ENCODE measurements at regions not wholly inside any gene's neighbourhood (a gene's known extent, or its start where the extent isn't known, plus 50 kb on each side); places are given as distances from the start of the nearest gene placed in this dataset.

GRCh38 chr6:44025226-44025625 lies 102.0 kb downstream of the MRPL14 start:
- H3K4me1 ChIP-seq (ENCODE audit: control insufficient read depth in 1 of 2, insufficient read depth in 1 of 2, low read depth in 1 of 2, low read length in 1 of 2) = no peaks in the 10 kb centered on the region
- H3K36me3 ChIP-seq = no peaks in the 10 kb centered on the region
- no peak overlapping the region for H3K27ac ChIP-seq
- no peak overlapping the region for H3K4me3 ChIP-seq (ENCODE audit: low read depth in 1 of 2, low read length in 1 of 2)
- H3K9me3 ChIP-seq = no peaks in the 10 kb centered on the region
- peaks cover 91% of the 10 kb centered on the region for H3K27me3 ChIP-seq
- TF ChIP-seq, protein P1, sequence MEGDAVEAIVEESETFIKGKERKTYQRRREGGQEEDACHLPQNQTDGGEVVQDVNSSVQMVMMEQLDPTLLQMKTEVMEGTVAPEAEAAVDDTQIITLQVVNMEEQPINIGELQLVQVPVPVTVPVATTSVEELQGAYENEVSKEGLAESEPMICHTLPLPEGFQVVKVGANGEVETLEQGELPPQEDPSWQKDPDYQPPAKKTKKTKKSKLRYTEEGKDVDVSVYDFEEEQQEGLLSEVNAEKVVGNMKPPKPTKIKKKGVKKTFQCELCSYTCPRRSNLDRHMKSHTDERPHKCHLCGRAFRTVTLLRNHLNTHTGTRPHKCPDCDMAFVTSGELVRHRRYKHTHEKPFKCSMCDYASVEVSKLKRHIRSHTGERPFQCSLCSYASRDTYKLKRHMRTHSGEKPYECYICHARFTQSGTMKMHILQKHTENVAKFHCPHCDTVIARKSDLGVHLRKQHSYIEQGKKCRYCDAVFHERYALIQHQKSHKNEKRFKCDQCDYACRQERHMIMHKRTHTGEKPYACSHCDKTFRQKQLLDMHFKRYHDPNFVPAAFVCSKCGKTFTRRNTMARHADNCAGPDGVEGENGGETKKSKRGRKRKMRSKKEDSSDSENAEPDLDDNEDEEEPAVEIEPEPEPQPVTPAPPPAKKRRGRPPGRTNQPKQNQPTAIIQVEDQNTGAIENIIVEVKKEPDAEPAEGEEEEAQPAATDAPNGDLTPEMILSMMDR (IDR thresholded peaks at IDR 0.05) = no peak

GRCh38 chr6:44024574-44025219 lies 102.6 kb downstream of the MRPL14 start:
- H3K4me1 ChIP-seq (ENCODE audit: control insufficient read depth in 1 of 2, insufficient read depth in 1 of 2, low read depth in 1 of 2, low read length in 1 of 2) = no peaks in the 10 kb centered on the region
- H3K36me3 ChIP-seq = no peaks in the 10 kb centered on the region
- H3K27me3 ChIP-seq = peaks cover 91% of the 10 kb centered on the region
- TF ChIP-seq, protein P1 (IDR thresholded peaks at IDR 0.05) = no peak
- H3K9me3 ChIP-seq = no peaks in the 10 kb centered on the region
- H3K27ac ChIP-seq = no peak overlapping the region
- H3K4me3 ChIP-seq (ENCODE audit: low read depth in 1 of 2, low read length in 1 of 2) = no peak overlapping the region

DNA sequence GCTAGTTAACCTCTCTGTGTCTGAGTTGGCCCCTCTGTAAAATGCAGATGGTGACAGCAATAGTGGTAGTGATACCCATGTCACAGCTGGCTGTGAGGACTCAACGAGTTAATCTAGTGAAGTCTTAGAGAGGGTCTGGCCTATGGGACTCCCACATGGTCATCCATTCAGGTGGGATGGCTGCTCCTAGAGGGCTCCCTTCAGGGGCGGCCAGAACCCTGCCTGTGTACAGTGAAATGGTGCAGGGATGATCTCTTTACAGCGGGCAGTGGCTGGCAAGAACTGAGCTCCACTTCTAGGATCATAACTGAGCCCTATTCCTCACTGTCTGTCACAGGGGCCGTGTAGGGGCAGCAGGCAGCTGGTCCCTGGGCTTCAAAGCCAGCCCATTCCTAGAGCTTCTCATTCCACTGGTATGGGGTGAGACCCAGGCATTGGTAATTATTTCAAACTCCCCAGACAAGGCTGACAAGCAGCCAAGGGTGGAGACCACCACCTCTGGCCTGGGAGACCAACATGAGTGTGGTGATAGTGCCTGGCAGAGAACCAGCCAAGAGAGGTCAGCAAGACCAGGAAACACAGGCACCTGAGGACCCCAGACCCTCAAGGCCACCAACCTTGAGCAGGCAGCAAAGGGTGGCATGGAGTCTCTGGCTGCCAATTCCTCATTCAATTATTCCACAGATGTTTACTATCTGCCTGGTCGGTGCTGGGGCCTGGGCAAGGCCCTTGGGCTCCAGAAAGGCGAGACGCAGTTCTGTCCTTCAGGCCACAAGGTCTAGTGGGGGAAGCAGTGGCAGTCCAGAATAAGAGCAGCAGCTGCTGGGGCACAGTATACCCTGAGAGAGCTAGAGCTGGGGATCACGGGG lies 103.4 kb downstream of the MRPL14 start:
- Histone ChIP-seq H3K4me1 (ENCODE audit: control insufficient read depth in 1 of 2, insufficient read depth in 1 of 2, low read depth in 1 of 2, low read length in 1 of 2) (no peaks in the 10 kb centered on the region), H3K36me3 (no peaks in the 10 kb centered on the region), H3K4me3 (ENCODE audit: low read depth in 1 of 2, low read length in 1 of 2) (no peak overlapping the region), H3K27me3 (peaks cover 91% of the 10 kb centered on the region), H3K27ac (no peak overlapping the region), H3K9me3 (no peaks in the 10 kb centered on the region)
- TF ChIP-seq, protein P1 (IDR thresholded peaks at IDR 0.05) = no peak

GRCh38 chr6:44022671-44023352 lies 104.4 kb downstream of the MRPL14 start:
- Histone ChIP-seq H3K36me3 (no peaks in the 10 kb centered on the region), H3K4me3 (ENCODE audit: low read depth in 1 of 2, low read length in 1 of 2) (no peak overlapping the region), H3K4me1 (ENCODE audit: control insufficient read depth in 1 of 2, insufficient read depth in 1 of 2, low read depth in 1 of 2, low read length in 1 of 2) (no peaks in the 10 kb centered on the region), H3K27ac (no peak overlapping the region), H3K27me3 (peaks cover 84% of the 10 kb centered on the region), H3K9me3 (no peaks in the 10 kb centered on the region)
- TF ChIP-seq, protein P1 (IDR thresholded peaks at IDR 0.05) = no peak

- TF ChIP-seq, protein P1 (IDR thresholded peaks at IDR 0.05) = no peak
- H3K27ac ChIP-seq = no peak overlapping the region
- no peaks in the 10 kb centered on the region for H3K9me3 ChIP-seq
Observed at GRCh38 chr6:44022296-44022661, 105.0 kb downstream of the MRPL14 start.

More at GRCh38 chr6:44022296-44022661, 105.0 kb downstream of the MRPL14 start:
- Histone ChIP-seq H3K36me3 (no peaks in the 10 kb centered on the region), H3K4me1 (ENCODE audit: control insufficient read depth in 1 of 2, insufficient read depth in 1 of 2, low read depth in 1 of 2, low read length in 1 of 2) (no peaks in the 10 kb centered on the region), H3K4me3 (ENCODE audit: low read depth in 1 of 2, low read length in 1 of 2) (no peak overlapping the region), H3K27me3 (peaks cover 83% of the 10 kb centered on the region)

Data from neutrophil (primary cell).